ENCODE measurements at regions not wholly inside any gene's neighbourhood (a gene's known extent, or its start where the extent isn't known, plus 50 kb on each side); places are given as distances from the start of the nearest gene placed in this dataset.

DNA sequence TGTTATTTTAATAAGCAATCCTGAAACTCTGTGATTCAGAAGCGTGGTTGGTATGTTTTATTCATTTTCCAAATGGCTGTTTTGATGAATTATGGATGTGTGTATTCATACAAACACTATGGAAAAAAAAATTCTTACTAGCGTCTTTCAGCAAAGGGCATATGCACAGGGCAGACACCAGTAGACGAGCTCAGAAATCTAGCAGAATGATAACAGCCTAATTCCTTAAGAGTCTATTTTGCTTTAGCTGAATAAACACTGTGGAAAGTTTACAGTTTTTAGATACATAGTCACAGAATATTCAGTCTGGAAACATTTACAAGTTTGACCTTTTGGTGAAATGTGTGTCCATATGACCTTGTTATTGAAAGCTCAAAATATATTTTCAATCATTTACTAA, 418.8 kb upstream of the LUZP2 start:
- Mint-ChIP-seq H3K4me1 (ENCODE audit: low read depth, unreplicated experiment) (peaks cover 12% of the 10 kb centered on the region), H3K4me3 (ENCODE audit: unreplicated experiment) (no peak overlapping the region), H3K27me3 (ENCODE audit: insufficient read depth, unreplicated experiment) (no peaks in the 10 kb centered on the region), H3K9me3 (ENCODE audit: unreplicated experiment) (no peaks in the 10 kb centered on the region), H3K36me3 (ENCODE audit: insufficient read depth, unreplicated experiment) (peaks cover 5% of the 10 kb centered on the region), H3K27ac (ENCODE audit: unreplicated experiment) (no peak overlapping the region)
- TF ChIP-seq, protein P1, sequence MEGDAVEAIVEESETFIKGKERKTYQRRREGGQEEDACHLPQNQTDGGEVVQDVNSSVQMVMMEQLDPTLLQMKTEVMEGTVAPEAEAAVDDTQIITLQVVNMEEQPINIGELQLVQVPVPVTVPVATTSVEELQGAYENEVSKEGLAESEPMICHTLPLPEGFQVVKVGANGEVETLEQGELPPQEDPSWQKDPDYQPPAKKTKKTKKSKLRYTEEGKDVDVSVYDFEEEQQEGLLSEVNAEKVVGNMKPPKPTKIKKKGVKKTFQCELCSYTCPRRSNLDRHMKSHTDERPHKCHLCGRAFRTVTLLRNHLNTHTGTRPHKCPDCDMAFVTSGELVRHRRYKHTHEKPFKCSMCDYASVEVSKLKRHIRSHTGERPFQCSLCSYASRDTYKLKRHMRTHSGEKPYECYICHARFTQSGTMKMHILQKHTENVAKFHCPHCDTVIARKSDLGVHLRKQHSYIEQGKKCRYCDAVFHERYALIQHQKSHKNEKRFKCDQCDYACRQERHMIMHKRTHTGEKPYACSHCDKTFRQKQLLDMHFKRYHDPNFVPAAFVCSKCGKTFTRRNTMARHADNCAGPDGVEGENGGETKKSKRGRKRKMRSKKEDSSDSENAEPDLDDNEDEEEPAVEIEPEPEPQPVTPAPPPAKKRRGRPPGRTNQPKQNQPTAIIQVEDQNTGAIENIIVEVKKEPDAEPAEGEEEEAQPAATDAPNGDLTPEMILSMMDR (IDR thresholded peaks at IDR 0.05; ENCODE audit: insufficient read depth in 1 of 2, low read depth in 1 of 2, low read length in 1 of 2, severe bottlenecking in 1 of 2, unreplicated experiment in 1 of 2), result no peak
- intact Hi-C loops (cut with micrococcal nuclease; ENCODE audit: unreplicated experiment), result loop anchor here (1.0 kb wide), 3 partner anchors 10 to 105 kb away; no protein-coding TSS in a partner anchor
- POLR2A ChIA-PET, result no interaction called here
- no peak for DNase-seq
- no peaks in the 10 kb centered on the region for H3K9me3 ChIP-seq
- no peak overlapping the region for H3K4me3 ChIP-seq (ENCODE audit: low read depth, low read length)
- H3K36me3 ChIP-seq (ENCODE audit: control insufficient read depth, insufficient read depth, low read length), result no peaks in the 10 kb centered on the region
- H3K27me3 ChIP-seq (replicated peaks; ENCODE audit: control insufficient read depth, insufficient read depth, low read length), result no peaks in the 10 kb centered on the region
- BruUV-seq (replicated peaks), result no TSS peak
- CTCF ChIA-PET, result no interaction called here
- peaks cover 20% of the 10 kb centered on the region for H3K4me1 ChIP-seq

DNA sequence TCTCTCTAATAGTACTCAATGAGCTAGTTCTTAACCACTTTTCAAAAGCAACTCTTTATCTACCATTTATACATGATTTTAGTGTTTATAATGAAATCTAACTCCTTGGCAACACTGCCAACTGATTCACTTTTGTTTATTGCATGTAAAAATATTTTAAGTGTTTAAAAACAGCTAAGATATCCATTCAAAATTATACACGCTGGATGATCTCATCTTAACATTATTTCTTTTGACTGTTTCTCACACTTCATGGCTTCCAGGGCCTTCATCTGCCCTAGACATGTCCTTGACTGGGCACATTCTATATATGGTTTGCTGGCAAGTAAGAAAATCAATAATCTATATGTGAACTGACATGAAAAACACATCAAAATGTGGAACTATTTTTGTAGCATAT, 414.6 kb upstream of the LUZP2 start:
- ChIA-PET POLR2A (no interaction called here), CTCF (no interaction called here)
- intact Hi-C loops (cut with micrococcal nuclease; ENCODE audit: unreplicated experiment), result no loop called here
- no peaks in the 10 kb centered on the region for H3K27me3 ChIP-seq (replicated peaks; ENCODE audit: control insufficient read depth, insufficient read depth, low read length)
- H3K4me1 ChIP-seq, result peaks cover 20% of the 10 kb centered on the region
- H3K4me1 Mint-ChIP-seq (ENCODE audit: low read depth, unreplicated experiment), result peaks cover 12% of the 10 kb centered on the region
- H3K27me3 Mint-ChIP-seq (ENCODE audit: insufficient read depth, unreplicated experiment), result no peaks in the 10 kb centered on the region
- H3K4me3 Mint-ChIP-seq (ENCODE audit: unreplicated experiment), result no peak overlapping the region
- TF ChIP-seq, protein P1 (IDR thresholded peaks at IDR 0.05; ENCODE audit: insufficient read depth in 1 of 2, low read depth in 1 of 2, low read length in 1 of 2, severe bottlenecking in 1 of 2, unreplicated experiment in 1 of 2), result no peak
- H3K36me3 Mint-ChIP-seq (ENCODE audit: insufficient read depth, unreplicated experiment), result peaks cover 5% of the 10 kb centered on the region
- H3K4me3 ChIP-seq (ENCODE audit: low read depth, low read length), result no peak overlapping the region
- no peaks in the 10 kb centered on the region for H3K36me3 ChIP-seq (ENCODE audit: control insufficient read depth, insufficient read depth, low read length)
- no peak for DNase-seq
- H3K27ac Mint-ChIP-seq (ENCODE audit: unreplicated experiment), result no peak overlapping the region
- no peaks in the 10 kb centered on the region for H3K9me3 Mint-ChIP-seq (ENCODE audit: unreplicated experiment)
- no TSS peak for BruUV-seq (replicated peaks)
- H3K9me3 ChIP-seq, result no peaks in the 10 kb centered on the region

DNA sequence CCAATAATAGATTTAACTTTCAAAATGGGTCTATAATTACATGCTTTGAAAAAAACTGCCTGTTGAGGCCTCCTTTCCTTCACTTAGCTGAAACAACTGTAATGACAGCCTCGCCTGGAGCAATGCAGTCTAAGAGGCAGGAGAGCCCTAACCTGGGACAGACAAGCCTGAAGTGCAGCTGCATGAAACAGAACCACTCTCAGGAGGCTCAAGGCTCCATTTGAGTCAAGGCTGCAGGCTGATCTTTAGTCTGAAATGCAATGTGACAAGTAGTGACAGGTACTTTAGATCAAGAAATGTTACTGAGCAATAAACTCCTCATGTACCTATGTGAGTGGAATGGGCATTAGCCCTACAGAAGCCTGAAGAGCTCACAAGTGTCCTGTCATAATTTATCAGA, 414.0 kb upstream of the LUZP2 start:
- ChIA-PET CTCF (no interaction called here), POLR2A (no interaction called here)
- Mint-ChIP-seq H3K27ac (ENCODE audit: unreplicated experiment) (no peak overlapping the region), H3K9me3 (ENCODE audit: unreplicated experiment) (no peaks in the 10 kb centered on the region), H3K27me3 (ENCODE audit: insufficient read depth, unreplicated experiment) (no peaks in the 10 kb centered on the region), H3K4me3 (ENCODE audit: unreplicated experiment) (no peak overlapping the region), H3K36me3 (ENCODE audit: insufficient read depth, unreplicated experiment) (peaks cover 5% of the 10 kb centered on the region), H3K4me1 (ENCODE audit: low read depth, unreplicated experiment) (peaks cover 12% of the 10 kb centered on the region)
- TF ChIP-seq, protein P1 (IDR thresholded peaks at IDR 0.05; ENCODE audit: insufficient read depth in 1 of 2, low read depth in 1 of 2, low read length in 1 of 2, severe bottlenecking in 1 of 2, unreplicated experiment in 1 of 2), result no peak
- no peaks in the 10 kb centered on the region for H3K36me3 ChIP-seq (ENCODE audit: control insufficient read depth, insufficient read depth, low read length)
- BruUV-seq (replicated peaks), result no TSS peak
- H3K9me3 ChIP-seq, result no peaks in the 10 kb centered on the region
- H3K4me3 ChIP-seq (ENCODE audit: low read depth, low read length), result no peak overlapping the region
- DNase-seq, result no peak
- intact Hi-C loops (cut with micrococcal nuclease; ENCODE audit: unreplicated experiment), result no loop called here
- peaks cover 17% of the 10 kb centered on the region for H3K4me1 ChIP-seq
- H3K27me3 ChIP-seq (replicated peaks; ENCODE audit: control insufficient read depth, insufficient read depth, low read length), result no peaks in the 10 kb centered on the region
